Hepatocyte (in vitro differentiated cells): ENCODE measurements at regions not wholly inside any gene's neighbourhood (a gene's known extent, or its start where the extent isn't known, plus 50 kb on each side); places are given as distances from the start of the nearest gene placed in this dataset.

Experiments used
- CTCF ChIP-seq: fragments of 200-600 bp; sonication (generic); IDR thresholded peaks from 2 replicates; pipeline ENCODE4 v1.5.1; 2016; ENCODE audit warnings: antibody characterized with exemption, mild to moderate bottlenecking; ENCODE audit not compliant: poor library complexity
- EZH2 ChIP-seq: fragments of 200-600 bp; sonication (generic); IDR thresholded peaks from 2 replicates; pipeline ENCODE4 v1.6.1; 2016; ENCODE audit warnings: antibody characterized with exemption, mild to moderate bottlenecking, borderline replicate concordance

GRCh38 chr7:19464751-19465150, 244.1 kb downstream of the POLR1F start:
- TF ChIP-seq CTCF (no peak), EZH2 (no peak)
